Jurkat, Clone E6-1 (cell line): ENCODE measurements at regions not wholly inside any gene's neighbourhood (a gene's known extent, or its start where the extent isn't known, plus 50 kb on each side); places are given as distances from the start of the nearest gene placed in this dataset.

Experiments used
- DNase-seq: peaks from one replicate; pipeline ENCODE4 v3.0.0-alpha.2; 2011; ENCODE audit warnings: low read depth, low spot score
- H3K4me3 ChIP-seq: 2 replicates; pipeline ENCODE4 v1.5.1; 2011; ENCODE audit warnings: mild to moderate bottlenecking, low read length, control low read depth, moderate library complexity

DNA sequence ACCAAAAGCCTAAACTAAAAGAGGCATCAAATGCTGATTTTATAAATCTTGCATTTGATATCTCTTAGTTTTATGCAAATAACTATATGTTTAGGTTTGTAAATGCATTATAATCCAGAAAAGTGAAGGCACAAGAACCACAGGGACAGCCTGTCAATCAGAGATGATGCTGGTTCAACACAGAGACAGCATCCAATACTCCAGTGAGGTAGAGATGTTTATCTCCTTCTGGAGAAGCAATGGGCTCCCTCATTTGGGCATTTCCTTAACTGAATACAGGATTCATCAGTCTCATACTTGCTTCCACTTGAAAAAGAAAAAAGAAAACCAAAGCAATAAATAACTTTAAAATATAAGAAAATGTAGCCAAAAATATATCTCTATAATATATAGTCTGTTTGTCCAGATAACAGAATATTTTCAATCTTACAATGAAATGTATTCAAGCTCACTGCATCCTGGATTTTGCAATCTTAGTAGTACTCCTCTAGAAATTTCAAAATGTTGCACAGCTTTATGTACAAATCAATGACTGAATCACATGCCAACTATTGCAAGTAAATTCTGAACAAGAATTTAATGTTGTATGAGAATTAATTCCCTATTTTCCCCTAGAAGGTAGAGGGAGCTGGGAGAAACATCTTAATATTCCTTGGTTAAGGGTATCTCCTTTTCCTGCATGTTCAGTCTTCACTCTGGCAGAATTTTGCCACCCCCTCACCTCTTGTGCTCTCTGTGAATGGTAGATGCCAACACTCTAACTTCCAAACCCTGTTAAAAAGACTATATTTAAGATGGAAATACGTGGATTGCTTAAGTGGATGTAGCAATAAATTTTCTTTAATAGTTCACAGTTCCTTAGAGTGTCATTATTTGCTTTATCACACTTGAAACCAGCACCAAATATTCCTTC lies 191.1 kb upstream of the GAS1 start:
- H3K4me3 ChIP-seq, result no peak overlapping the region
- no peak for DNase-seq

DNA sequence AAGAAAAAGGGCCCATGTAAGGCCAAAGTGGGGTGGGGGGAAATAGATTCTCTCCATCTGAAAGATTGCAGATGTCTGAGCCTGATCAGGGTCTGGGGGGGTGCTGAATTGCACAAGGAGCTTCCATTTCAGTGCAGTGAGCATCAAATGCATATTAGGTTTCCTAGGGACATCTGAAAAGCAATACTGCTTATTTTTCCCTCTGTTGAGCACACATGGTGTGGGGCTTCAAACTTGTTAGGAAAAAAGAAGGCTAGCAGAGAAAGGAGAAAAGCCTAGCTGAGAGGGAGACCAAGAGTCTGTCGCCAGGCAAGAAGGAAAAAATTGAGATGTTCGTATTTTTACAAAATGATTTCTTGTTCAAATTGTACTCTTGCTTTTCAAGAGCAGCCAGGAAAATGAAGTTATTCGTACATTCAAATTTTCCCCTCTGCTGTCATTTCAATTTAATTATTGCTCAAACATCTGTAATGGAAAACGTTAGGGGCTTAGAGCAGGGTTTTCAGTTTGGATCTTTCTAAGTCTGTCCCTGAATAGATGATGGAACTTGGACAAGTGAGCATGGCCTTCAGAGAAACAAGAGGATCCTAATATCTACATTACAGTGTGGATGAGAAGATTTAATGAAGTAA lies 191.9 kb upstream of the GAS1 start:
- no peak for DNase-seq

GRCh38 chr9:87140142-87140541 lies 192.8 kb upstream of the GAS1 start:
- no peak for DNase-seq
- H3K4me3 ChIP-seq, result no peak overlapping the region

More for the DNA sequence above, 191.9 kb upstream of the GAS1 start:
- no peak overlapping the region for H3K4me3 ChIP-seq

DNA sequence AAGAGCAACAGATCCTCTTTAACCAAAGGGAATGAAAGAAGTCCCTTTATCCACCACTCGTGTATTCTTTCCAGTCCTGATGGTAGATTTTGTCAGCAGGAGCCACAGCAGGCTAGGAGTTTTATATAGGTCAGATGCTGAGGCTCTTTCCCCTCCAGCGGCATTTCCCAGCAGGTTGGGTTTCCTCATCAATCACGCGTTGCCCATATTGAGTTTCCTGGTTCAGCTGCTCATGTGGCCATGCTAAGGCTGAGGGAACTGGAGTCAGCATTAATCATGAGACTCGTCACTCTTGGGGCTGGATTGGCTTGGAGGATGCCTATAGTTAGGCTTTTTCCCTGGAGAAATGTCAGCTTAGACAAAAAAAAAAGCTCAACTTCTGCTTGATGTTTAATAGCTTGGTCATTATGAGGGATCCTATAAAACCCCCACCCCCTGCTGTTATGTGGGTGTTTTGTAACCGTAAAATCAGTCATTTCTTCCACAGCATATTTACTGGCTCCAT lies 193.4 kb upstream of the GAS1 start:
- no peak for DNase-seq
- no peak overlapping the region for H3K4me3 ChIP-seq

GRCh38 chr9:87141124-87141523 lies 193.8 kb upstream of the GAS1 start:
- H3K4me3 ChIP-seq, result no peak overlapping the region
- no peak for DNase-seq

- H3K4me3 ChIP-seq, result no peak overlapping the region
- DNase-seq, result no peak
Measured at GRCh38 chr9:87146933-87147332, 199.6 kb upstream of the GAS1 start.

- no peak overlapping the region for H3K4me3 ChIP-seq
- no peak for DNase-seq
Measured at GRCh38 chr9:87147839-87148238, 200.5 kb upstream of the GAS1 start.

DNA sequence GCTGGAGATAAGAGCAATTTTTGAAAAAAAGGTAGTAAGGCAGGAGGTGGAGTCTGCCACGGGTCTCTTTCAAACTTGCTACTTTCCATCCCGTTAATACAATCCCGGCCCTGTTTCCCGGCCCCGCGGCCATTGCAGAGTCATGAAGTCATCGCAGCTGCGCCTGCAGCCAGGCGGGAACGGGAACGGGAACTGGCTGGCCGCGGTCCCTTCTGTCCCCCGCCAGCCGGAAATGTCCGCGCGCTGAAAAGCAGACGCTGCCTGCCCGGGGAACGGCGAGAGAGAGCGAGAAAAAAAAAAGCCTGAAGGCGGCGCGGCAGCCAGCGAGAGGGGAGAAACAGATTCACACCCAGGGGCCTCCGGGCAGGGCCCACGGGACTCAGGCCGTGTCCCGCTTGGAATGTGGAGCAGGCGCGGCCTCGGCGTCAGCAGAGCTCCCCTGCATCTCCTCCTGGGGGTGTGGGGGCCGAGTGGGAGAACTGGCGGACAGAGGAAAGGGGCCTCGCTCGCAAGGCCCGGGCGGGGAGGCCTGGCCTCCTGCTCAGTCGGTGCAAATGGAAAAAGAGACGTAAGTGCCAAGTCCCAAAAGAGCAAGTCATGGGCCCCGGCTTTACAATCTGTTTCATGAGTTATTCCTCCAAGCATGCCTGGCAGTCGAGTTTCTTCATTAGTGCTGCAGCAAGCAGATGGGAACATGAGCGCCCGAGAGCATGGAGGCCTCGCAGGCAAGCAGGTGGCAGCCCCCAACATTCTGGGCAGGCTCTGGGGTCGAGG lies 201.2 kb upstream of the GAS1 start:
- no peak overlapping the region for H3K4me3 ChIP-seq
- no peak for DNase-seq

GRCh38 chr9:87149799-87150198 lies 202.5 kb upstream of the GAS1 start:
- no peak for DNase-seq
- no peak overlapping the region for H3K4me3 ChIP-seq

GRCh38 chr9:87152256-87152655 lies 204.9 kb upstream of the GAS1 start:
- H3K4me3 ChIP-seq, result no peak overlapping the region
- DNase-seq, result no peak

- H3K4me3 ChIP-seq, result no peak overlapping the region
- no peak for DNase-seq
Measured at GRCh38 chr9:87156247-87156646, 208.9 kb upstream of the GAS1 start.

DNA sequence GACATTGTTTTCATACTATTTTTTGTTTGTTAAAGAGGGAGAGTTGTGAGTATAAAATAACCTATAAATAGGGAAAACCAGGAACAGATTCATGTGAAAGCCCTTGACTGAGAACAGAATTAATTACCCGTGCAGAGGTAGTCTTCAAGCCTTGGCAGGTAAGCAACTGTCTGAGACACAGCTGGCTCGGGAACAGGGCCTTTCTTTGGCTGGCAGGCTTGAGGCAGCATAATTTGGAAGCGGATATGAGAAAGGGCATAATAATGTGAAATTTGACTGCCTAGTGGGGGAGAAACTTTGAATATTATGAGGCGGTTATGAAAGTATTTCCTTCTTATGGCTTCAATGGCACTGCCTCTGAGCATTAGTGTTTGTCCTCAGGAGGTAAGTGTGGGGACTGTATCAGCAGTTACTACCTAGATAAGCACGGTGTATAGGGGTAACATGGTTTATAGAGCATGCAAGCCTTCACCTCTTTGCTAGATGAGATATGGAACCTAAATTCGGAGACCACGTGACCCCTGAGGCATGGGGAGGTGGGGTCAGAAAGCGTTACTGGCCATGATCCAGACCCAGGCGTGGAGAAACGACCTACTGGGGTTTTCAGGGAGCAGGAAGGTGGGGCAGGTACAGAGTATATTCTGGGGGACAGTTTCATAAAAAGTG lies 210.2 kb upstream of the GAS1 start:
- no peak overlapping the region for H3K4me3 ChIP-seq
- DNase-seq, result no peak

- no peak overlapping the region for H3K4me3 ChIP-seq
- DNase-seq, result no peak
Measured at GRCh38 chr9:87158765-87159164, 211.5 kb upstream of the GAS1 start.

- no peak overlapping the region for H3K4me3 ChIP-seq
- no peak for DNase-seq
Measured at GRCh38 chr9:87160148-87161102, 213.1 kb upstream of the GAS1 start.

DNA sequence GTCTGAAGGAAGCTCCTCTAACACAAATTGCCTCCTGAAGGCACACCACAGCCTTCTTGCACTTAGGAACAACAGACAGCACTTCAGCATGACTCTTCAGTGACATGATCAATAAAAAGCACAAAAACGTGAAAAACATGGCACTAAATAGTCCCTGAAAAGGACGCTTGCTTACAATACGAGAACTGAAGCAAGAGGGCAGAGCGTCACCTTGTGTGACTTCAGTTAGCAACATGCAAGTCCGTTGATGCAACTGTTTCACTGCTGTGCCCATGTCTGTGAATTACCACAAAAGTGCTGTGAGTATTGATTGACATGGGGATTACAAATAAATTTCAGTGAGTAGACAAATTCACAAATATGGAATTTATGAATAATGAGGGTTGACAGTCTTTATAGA lies 219.9 kb upstream of the GAS1 start:
- DNase-seq, result peak; percentile 1
- no peak overlapping the region for H3K4me3 ChIP-seq

DNA sequence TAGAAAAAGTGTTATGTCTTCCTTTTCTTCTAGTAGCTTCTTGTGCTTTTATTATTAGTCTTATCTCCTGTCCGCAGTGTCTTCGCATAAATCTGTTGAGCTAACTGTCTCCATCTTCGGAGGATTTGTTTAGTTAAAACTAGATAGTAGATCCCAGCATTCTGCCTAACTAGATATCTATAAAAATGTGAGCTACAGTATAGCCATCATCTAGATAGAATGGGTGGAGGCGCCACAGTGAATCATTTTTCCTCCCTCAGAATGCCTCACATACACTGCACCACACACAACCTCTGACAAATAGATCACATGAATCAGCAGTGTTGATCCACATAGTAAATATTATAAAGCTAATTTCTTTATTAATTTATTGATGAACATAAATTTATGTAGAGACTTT lies 220.3 kb upstream of the GAS1 start:
- no peak overlapping the region for H3K4me3 ChIP-seq
- no peak for DNase-seq

- no peak overlapping the region for H3K4me3 ChIP-seq
- DNase-seq, result no peak
Measured at GRCh38 chr9:87178302-87178701, 231.0 kb upstream of the GAS1 start.
